OCI-LY3 (cell line): ENCODE measurements at regions not wholly inside any gene's neighbourhood (a gene's known extent, or its start where the extent isn't known, plus 50 kb on each side); places are given as distances from the start of the nearest gene placed in this dataset.

Experiments
- H2AFZ ChIP-seq: fragments of 200-600, 300-600 bp; shearing (Covaris generic); 2 replicates; pipeline ENCODE4 v1.6.0; 2014; ENCODE audit warnings: antibody characterized with exemption, low read depth, low read length
- H3K27ac ChIP-seq: fragments of 200-600, 300-600 bp; sonication (generic); 2 replicates; pipeline ENCODE4 v1.5.1; 2014; ENCODE audit warnings: mild to moderate bottlenecking, low read length, moderate library complexity, mixed read lengths
- H3K27me3 ChIP-seq: fragments of 200-600, 300-600 bp; sonication (generic); 2 replicates; pipeline ENCODE4 v1.6.1; 2014; ENCODE audit warnings: low read depth, low read length, mixed read lengths
- H3K36me3 ChIP-seq: fragments of 200-600, 300-600 bp; sonication (generic); replicated peaks from 2 replicates; pipeline ENCODE3; 2014; ENCODE audit warnings: low read depth, low read length, mixed read lengths
- H3K4me1 ChIP-seq: fragments of 300-600, 200-600 bp; sonication (generic); 2 replicates; pipeline ENCODE4 v1.6.1; 2014; ENCODE audit warnings: low read length, mixed read lengths
- H3K4me2 ChIP-seq: fragments of 200-600, 300-600 bp; sonication (generic); 2 replicates; pipeline ENCODE4 v1.6.1; 2014; ENCODE audit warnings: low read length, mixed read lengths
- H3K4me3 ChIP-seq: fragments of 300-600, 200-600 bp; sonication (generic); 2 replicates; pipeline ENCODE4 v1.5.1; 2014; ENCODE audit warnings: antibody characterized with exemption, mild to moderate bottlenecking, low read length, moderate library complexity
- H3K79me2 ChIP-seq: fragments of 300-600, 200-600 bp; shearing (Covaris generic); 2 replicates; pipeline ENCODE4 v1.6.1; 2014; ENCODE audit warnings: mild to moderate bottlenecking, low read length, mixed read lengths
- H3K9ac ChIP-seq: fragments of 300-600, 200-600 bp; shearing (Covaris generic); 2 replicates; pipeline ENCODE4 v1.6.0; 2014; ENCODE audit warnings: mild to moderate bottlenecking, low read length, moderate library complexity
- H3K9me3 ChIP-seq: fragments of 200-600, 300-600 bp; shearing (Covaris generic); 2 replicates; pipeline ENCODE4 v1.6.1; 2014; ENCODE audit warnings: low read length, mixed read lengths; ENCODE audit not compliant: insufficient read depth
- H4K20me1 ChIP-seq: fragments of 200-600, 300-600 bp; sonication (generic); 2 replicates; pipeline ENCODE4 v1.6.1; 2016; ENCODE audit warnings: low read length, mixed read lengths; ENCODE audit not compliant: insufficient read depth
- EZH2phosphoT487 ChIP-seq: fragments of 200-600 bp; shearing (Covaris generic); IDR thresholded peaks from 2 replicates; pipeline ENCODE4 v1.6.1; 2018; ENCODE audit warnings: antibody characterized with exemption, mixed run types, low read depth
- TF ChIP-seq, protein P1 (sequence below): fragments of 200-600, 300-600 bp; sonication (generic); IDR thresholded peaks from 2 replicates; pipeline ENCODE4 v1.5.1; 2014; ENCODE audit warnings: antibody characterized with exemption, low read length, low read depth

DNA sequence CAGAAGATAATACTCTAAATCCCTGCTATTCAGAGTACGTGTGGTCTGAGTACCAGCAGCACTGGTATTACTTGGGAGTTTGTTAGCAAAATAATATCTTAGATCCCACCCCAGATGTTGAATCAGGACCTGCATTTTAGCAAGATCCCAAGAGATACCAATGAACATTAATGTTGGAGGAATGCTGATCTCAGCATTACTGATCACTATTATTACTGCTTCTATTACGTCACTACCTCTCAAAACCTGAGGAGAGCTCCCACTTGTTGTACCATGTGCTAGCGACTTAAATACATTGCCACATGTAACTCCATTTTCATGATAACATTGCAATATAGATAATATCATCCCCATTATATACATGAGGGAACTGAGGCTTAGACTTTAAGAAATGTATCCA is 185.2 kb downstream of the SPRY1 start:
- Histone ChIP-seq H2AFZ (no peak overlapping the region), H3K27me3 (no peaks in the 10 kb centered on the region), H3K4me1 (no peaks in the 10 kb centered on the region), H3K4me3 (no peak overlapping the region), H3K9me3 (peaks cover 18% of the 10 kb centered on the region; the same call in 1 of the 2 replicates), H3K4me2 (no peak overlapping the region), H3K27ac (no peak overlapping the region), H3K36me3 (peaks cover 4% of the 10 kb centered on the region), H4K20me1 (no peaks in the 10 kb centered on the region), H3K79me2 (no peaks in the 10 kb centered on the region), H3K9ac (no peak overlapping the region)
- TF ChIP-seq EZH2phosphoT487, result no peak
- TF ChIP-seq, protein P1, sequence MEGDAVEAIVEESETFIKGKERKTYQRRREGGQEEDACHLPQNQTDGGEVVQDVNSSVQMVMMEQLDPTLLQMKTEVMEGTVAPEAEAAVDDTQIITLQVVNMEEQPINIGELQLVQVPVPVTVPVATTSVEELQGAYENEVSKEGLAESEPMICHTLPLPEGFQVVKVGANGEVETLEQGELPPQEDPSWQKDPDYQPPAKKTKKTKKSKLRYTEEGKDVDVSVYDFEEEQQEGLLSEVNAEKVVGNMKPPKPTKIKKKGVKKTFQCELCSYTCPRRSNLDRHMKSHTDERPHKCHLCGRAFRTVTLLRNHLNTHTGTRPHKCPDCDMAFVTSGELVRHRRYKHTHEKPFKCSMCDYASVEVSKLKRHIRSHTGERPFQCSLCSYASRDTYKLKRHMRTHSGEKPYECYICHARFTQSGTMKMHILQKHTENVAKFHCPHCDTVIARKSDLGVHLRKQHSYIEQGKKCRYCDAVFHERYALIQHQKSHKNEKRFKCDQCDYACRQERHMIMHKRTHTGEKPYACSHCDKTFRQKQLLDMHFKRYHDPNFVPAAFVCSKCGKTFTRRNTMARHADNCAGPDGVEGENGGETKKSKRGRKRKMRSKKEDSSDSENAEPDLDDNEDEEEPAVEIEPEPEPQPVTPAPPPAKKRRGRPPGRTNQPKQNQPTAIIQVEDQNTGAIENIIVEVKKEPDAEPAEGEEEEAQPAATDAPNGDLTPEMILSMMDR, result no peak

GRCh38 chr4:123583043-123583442 is 186.4 kb downstream of the SPRY1 start:
- Histone ChIP-seq H3K27ac (no peak overlapping the region), H3K27me3 (no peaks in the 10 kb centered on the region), H3K4me1 (no peaks in the 10 kb centered on the region), H3K9ac (no peak overlapping the region), H3K9me3 (peaks cover 18% of the 10 kb centered on the region; the same call in 1 of the 2 replicates), H4K20me1 (no peaks in the 10 kb centered on the region), H3K79me2 (no peaks in the 10 kb centered on the region), H3K4me2 (no peak overlapping the region), H2AFZ (no peak overlapping the region), H3K36me3 (peaks cover 4% of the 10 kb centered on the region), H3K4me3 (no peak overlapping the region)
- TF ChIP-seq EZH2phosphoT487, result no peak
- TF ChIP-seq, protein P1, result no peak

DNA sequence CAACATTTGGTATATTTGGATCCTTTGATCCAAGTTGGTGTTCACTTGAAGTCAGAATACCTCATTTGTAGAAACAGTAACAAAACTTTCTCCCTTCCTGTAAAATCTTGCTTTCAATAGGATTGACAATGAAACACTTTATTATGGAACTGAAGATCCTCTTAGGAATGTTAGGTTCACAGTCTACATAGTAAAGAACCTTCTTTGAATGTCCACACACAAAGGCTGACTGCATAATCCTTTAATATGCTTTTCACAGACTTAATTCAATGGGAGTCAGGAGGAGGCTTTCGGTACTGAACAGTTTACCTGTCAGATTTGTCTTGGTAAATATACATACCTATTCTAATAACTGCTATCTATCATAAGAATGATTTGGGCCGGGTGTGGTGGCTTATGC is 188.5 kb downstream of the SPRY1 start:
- Histone ChIP-seq H3K27ac (no peak overlapping the region), H4K20me1 (no peaks in the 10 kb centered on the region), H3K4me3 (no peak overlapping the region), H3K9ac (no peak overlapping the region), H3K4me1 (no peaks in the 10 kb centered on the region), H3K4me2 (no peak overlapping the region), H3K36me3 (peaks cover 4% of the 10 kb centered on the region), H2AFZ (no peak overlapping the region), H3K9me3 (peaks cover 15% of the 10 kb centered on the region; the same call in 1 of the 2 replicates), H3K79me2 (no peaks in the 10 kb centered on the region), H3K27me3 (no peaks in the 10 kb centered on the region)
- no peak for TF ChIP-seq EZH2phosphoT487
- TF ChIP-seq, protein P1, result no peak

DNA sequence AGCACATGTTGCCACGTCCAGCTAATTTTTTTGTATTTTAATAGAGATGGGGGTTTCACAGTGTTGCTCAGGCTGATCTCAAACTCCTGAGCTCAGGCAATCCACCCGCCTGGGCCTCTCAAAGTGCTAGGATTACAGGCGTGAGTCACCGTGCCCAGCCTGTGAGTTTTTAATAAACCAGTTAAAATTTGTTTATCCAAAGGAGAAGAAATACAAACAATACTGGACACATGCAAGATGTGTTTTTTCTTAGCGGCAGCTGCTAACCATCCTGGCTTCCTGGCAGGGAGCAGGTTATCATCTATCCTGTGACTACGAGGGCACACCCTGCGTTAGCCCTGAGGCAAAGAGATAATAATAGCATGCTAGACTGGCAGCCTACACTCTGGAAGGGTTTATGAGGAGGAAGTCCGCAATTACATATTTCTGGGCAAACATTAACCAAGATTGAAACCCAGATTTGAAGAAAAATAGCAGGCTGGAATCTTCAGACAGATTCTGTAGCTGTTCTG is 191.4 kb downstream of the SPRY1 start:
- Histone ChIP-seq H3K4me1 (no peaks in the 10 kb centered on the region), H3K4me2 (no peak overlapping the region), H3K79me2 (no peaks in the 10 kb centered on the region), H3K9ac (no peak overlapping the region), H3K27ac (no peak overlapping the region), H3K27me3 (no peaks in the 10 kb centered on the region), H3K36me3 (no peaks in the 10 kb centered on the region), H3K9me3 (no peaks in the 10 kb centered on the region), H3K4me3 (no peak overlapping the region), H2AFZ (no peak overlapping the region), H4K20me1 (no peaks in the 10 kb centered on the region)
- TF ChIP-seq, protein P1, result no peak
- TF ChIP-seq EZH2phosphoT487, result no peak
